MM.1S (cell line): ENCODE measurements at regions not wholly inside any gene's neighbourhood (a gene's known extent, or its start where the extent isn't known, plus 50 kb on each side); places are given as distances from the start of the nearest gene placed in this dataset.
A peak's percentile ranks its signal among the peaks of the same experiment; 100 is the strongest.

Source experiments
- DNase-seq: peaks from one replicate; pipeline ENCODE4 v3.0.0-alpha.2; 2015
- H2AFZ ChIP-seq: fragments of 300-600 bp; sonication (generic); 2 replicates; pipeline ENCODE4 v1.6.0; 2016; ENCODE audit warnings: antibody characterized with exemption, low read length
- H3F3A ChIP-seq: fragments of 300-600 bp; sonication (generic); 2 replicates; pipeline ENCODE4 v1.6.1; 2016; ENCODE audit warnings: mild to moderate bottlenecking, antibody characterized with exemption, low read length, moderate library complexity, mixed read lengths; ENCODE audit not compliant: insufficient read depth
- H3K27ac ChIP-seq: fragments of 300-600 bp; sonication (generic); 2 replicates; pipeline ENCODE4 v1.5.1; 2016; ENCODE audit warnings: mild to moderate bottlenecking, low read length
- H3K27me3 ChIP-seq: fragments of 300-600 bp; sonication (generic); replicated peaks from 2 replicates; pipeline ENCODE4 v1.6.0; 2016; ENCODE audit warnings: low read length; ENCODE audit not compliant: insufficient read depth
- H3K36me3 ChIP-seq: fragments of 300-600 bp; sonication (generic); replicated peaks from 2 replicates; pipeline ENCODE4 v1.6.1; 2016; ENCODE audit warnings: mild to moderate bottlenecking, low read length, mixed read lengths; ENCODE audit not compliant: insufficient read depth
- H3K4me1 ChIP-seq: fragments of 300-600 bp; sonication (generic); 2 replicates; pipeline ENCODE4 v1.6.1; 2016; ENCODE audit warnings: low read length, mixed read lengths
- H3K4me2 ChIP-seq: fragments of 300-600 bp; sonication (generic); 2 replicates; pipeline ENCODE4 v1.6.0; 2016; ENCODE audit warnings: low read depth, low read length
- H3K4me3 ChIP-seq: fragments of 300-600 bp; sonication (generic); 2 replicates; pipeline ENCODE4 v1.5.1; 2016; ENCODE audit warnings: low read length, mixed read lengths
- H3K79me2 ChIP-seq: fragments of 300-600 bp; sonication (generic); 2 replicates; pipeline ENCODE4 v1.6.1; 2016; ENCODE audit warnings: mixed run types, low read length, mixed read lengths
- H3K9ac ChIP-seq: fragments of 300-600 bp; sonication (generic); 2 replicates; pipeline ENCODE4 v1.6.1; 2016; ENCODE audit warnings: low read length, mixed read lengths
- H3K9me2 ChIP-seq: fragments of 300-600 bp; sonication (generic); replicated peaks from 2 replicates; pipeline ENCODE4 v1.6.1; 2016; ENCODE audit warnings: mild to moderate bottlenecking, low read length, mixed read lengths; ENCODE audit not compliant: insufficient read depth
- H3K9me3 ChIP-seq: fragments of 300-600 bp; sonication (generic); replicated peaks from 2 replicates; pipeline ENCODE4 v1.6.1; 2016; ENCODE audit warnings: mild to moderate bottlenecking, low read length, mixed read lengths; ENCODE audit not compliant: insufficient read depth
- H4K20me1 ChIP-seq: fragments of 300-600 bp; sonication (generic); 2 replicates; pipeline ENCODE4 v1.6.1; 2016; ENCODE audit warnings: mild to moderate bottlenecking, low read length, moderate library complexity, mixed read lengths; ENCODE audit not compliant: insufficient read depth
- CTCF ChIP-seq: fragments of 300-600 bp; sonication (generic); IDR thresholded peaks from 2 replicates; pipeline ENCODE4 v1.5.1; 2016; ENCODE audit warnings: antibody characterized with exemption, low read length, mixed read lengths
- EZH2 ChIP-seq: fragments of 300-600 bp; sonication (generic); optimal IDR thresholded peaks from 2 replicates; pipeline ENCODE3; 2017; ENCODE audit warnings: low read depth, mild to moderate bottlenecking, antibody characterized with exemption, low read length, mixed read lengths
- EZH2phosphoT487 ChIP-seq: fragments of 300-600 bp; sonication (generic); IDR thresholded peaks from 2 replicates; pipeline ENCODE4 v1.6.1; 2018; ENCODE audit warnings: antibody characterized with exemption, low read length

GRCh38 chr14:73786636-73787485 lies 64.8 kb upstream of the PTGR2 start:
- H3K79me2 ChIP-seq, result peaks cover 40% of the 10 kb centered on the region
- H2AFZ ChIP-seq, result peak overlapping the region; percentile 67
- H3K9me3 ChIP-seq, result no peaks in the 10 kb centered on the region
- no peaks in the 10 kb centered on the region for H3K36me3 ChIP-seq
- no peaks in the 10 kb centered on the region for H3K27me3 ChIP-seq
- no peaks in the 10 kb centered on the region for H4K20me1 ChIP-seq
- H3K9me2 ChIP-seq, result no peaks in the 10 kb centered on the region
- peak overlapping the region; percentile 82 for H3K9ac ChIP-seq
- peak overlapping the region; percentile 71; the same call in 1 of the 2 replicates for H3K27ac ChIP-seq
- peaks cover 4% of the 10 kb centered on the region; the same call in 1 of the 2 replicates for H3F3A ChIP-seq
- DNase-seq, result peak; percentile 48
- H3K4me1 ChIP-seq, result peaks cover 7% of the 10 kb centered on the region; the same call in 1 of the 2 replicates
- H3K4me2 ChIP-seq, result peak overlapping the region; percentile 92
- TF ChIP-seq CTCF (no peak), EZH2phosphoT487 (no peak), EZH2 (no peak)
- peak overlapping the region; percentile 68 for H3K4me3 ChIP-seq

- TF ChIP-seq CTCF (no peak), EZH2 (no peak), EZH2phosphoT487 (no peak)
Observed at GRCh38 chr14:73785834-73786635, 65.6 kb upstream of the PTGR2 start.

GRCh38 chr14:73785336-73785833 lies 66.2 kb upstream of the PTGR2 start:
- H3K27ac ChIP-seq, result no peak overlapping the region
- no peak overlapping the region for H2AFZ ChIP-seq
- no peak overlapping the region for H3K4me3 ChIP-seq
- H3K9ac ChIP-seq, result no peak overlapping the region
- H3K4me2 ChIP-seq, result no peak overlapping the region
- TF ChIP-seq EZH2phosphoT487 (no peak), CTCF (no peak), EZH2 (no peak)
- no peak for DNase-seq
- H3K9me3 ChIP-seq, result no peaks in the 10 kb centered on the region
- H4K20me1 ChIP-seq, result no peaks in the 10 kb centered on the region
- peaks cover 4% of the 10 kb centered on the region; the same call in 1 of the 2 replicates for H3F3A ChIP-seq
- peaks cover 48% of the 10 kb centered on the region for H3K79me2 ChIP-seq
- no peaks in the 10 kb centered on the region for H3K9me2 ChIP-seq
- H3K36me3 ChIP-seq, result no peaks in the 10 kb centered on the region
- no peaks in the 10 kb centered on the region for H3K27me3 ChIP-seq
- peaks cover 7% of the 10 kb centered on the region; the same call in 1 of the 2 replicates for H3K4me1 ChIP-seq

More at GRCh38 chr14:73785834-73786635, 65.6 kb upstream of the PTGR2 start:
- Histone ChIP-seq H4K20me1 (no peaks in the 10 kb centered on the region), H2AFZ (no peak overlapping the region), H3K4me2 (peak overlapping the region; percentile 66), H3K27ac (no peak overlapping the region), H3K9me3 (no peaks in the 10 kb centered on the region), H3K4me1 (peaks cover 7% of the 10 kb centered on the region; the same call in 1 of the 2 replicates), H3F3A (peaks cover 4% of the 10 kb centered on the region; the same call in 1 of the 2 replicates), H3K9ac (peak overlapping the region; percentile 44; the same call in 1 of the 2 replicates), H3K9me2 (no peaks in the 10 kb centered on the region), H3K79me2 (peaks cover 41% of the 10 kb centered on the region), H3K4me3 (peak overlapping the region; percentile 59), H3K36me3 (no peaks in the 10 kb centered on the region), H3K27me3 (no peaks in the 10 kb centered on the region)
- no peak for DNase-seq
